ENCODE measurements at regions not wholly inside any gene's neighbourhood (a gene's known extent, or its start where the extent isn't known, plus 50 kb on each side); places are given as distances from the start of the nearest gene placed in this dataset.
"Not testable (repeated sequence)": the region's sequence is repeated elsewhere in the genome, so short reads cannot be mapped to it uniquely, and the experiment has no call there.

DNA sequence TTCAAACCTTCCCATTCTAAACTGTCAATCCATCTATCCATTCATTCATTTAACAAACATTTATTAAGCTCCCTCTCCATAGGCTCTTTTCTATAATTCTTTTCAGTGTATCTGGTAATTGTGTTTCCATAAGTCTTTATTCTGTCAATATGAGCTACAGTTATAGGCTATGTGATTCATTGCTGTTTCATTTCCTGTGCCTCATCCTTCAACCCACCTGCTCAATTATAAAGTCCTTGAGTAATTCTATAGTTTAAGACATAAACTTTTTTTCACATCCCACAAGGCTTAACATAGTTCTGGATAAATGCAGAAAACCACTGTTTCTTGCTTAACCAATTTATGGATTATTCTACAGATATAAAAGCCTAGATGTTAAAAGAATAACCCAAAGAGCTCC, 84.2 kb upstream of the PIK3C3 start:
- H3K36me3 ChIP-seq = no peaks in the 10 kb centered on the region
- H3K27me3 ChIP-seq = no peaks in the 10 kb centered on the region
- H3K9me3 ChIP-seq = no peaks in the 10 kb centered on the region
- intact Hi-C loops (cut with DNase I; ENCODE audit: low total_unique reads) = no loop called here
- TF ChIP-seq POLR2A (IDR thresholded peaks at IDR 0.05) (no peak), POLR2AphosphoS5 (IDR thresholded peaks at IDR 0.05) (no peak)
- TF ChIP-seq, protein P1, sequence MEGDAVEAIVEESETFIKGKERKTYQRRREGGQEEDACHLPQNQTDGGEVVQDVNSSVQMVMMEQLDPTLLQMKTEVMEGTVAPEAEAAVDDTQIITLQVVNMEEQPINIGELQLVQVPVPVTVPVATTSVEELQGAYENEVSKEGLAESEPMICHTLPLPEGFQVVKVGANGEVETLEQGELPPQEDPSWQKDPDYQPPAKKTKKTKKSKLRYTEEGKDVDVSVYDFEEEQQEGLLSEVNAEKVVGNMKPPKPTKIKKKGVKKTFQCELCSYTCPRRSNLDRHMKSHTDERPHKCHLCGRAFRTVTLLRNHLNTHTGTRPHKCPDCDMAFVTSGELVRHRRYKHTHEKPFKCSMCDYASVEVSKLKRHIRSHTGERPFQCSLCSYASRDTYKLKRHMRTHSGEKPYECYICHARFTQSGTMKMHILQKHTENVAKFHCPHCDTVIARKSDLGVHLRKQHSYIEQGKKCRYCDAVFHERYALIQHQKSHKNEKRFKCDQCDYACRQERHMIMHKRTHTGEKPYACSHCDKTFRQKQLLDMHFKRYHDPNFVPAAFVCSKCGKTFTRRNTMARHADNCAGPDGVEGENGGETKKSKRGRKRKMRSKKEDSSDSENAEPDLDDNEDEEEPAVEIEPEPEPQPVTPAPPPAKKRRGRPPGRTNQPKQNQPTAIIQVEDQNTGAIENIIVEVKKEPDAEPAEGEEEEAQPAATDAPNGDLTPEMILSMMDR (IDR thresholded peaks at IDR 0.05) = no peak
- no peak overlapping the region for H3K4me3 ChIP-seq
- no peaks in the 10 kb centered on the region for H3K4me1 ChIP-seq
- no peak overlapping the region for H3K27ac ChIP-seq
- DNase-seq (ENCODE audit: low spot score in 2 of 2) = no peak

DNA sequence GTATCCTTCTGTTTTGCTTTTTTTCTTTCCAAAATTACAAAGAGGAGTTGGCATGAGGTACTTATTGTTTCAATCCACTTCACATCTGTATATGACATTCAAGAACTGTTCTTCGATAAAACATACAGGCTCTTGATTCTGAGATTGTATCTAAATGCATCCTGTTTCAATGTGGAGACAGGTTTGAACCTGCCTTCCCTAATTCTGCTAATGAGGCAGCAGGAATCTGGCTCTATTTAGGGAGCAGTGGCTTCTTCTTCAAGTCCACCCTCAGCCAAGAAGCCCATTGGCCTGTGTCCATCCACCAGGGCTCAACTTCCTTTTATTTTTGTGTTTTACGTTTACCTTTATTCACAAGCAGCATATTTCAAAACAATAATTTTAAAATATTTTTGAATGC, 84.8 kb upstream of the PIK3C3 start:
- H3K27me3 ChIP-seq = no peaks in the 10 kb centered on the region
- no peak for DNase-seq (ENCODE audit: low spot score in 2 of 2)

DNA sequence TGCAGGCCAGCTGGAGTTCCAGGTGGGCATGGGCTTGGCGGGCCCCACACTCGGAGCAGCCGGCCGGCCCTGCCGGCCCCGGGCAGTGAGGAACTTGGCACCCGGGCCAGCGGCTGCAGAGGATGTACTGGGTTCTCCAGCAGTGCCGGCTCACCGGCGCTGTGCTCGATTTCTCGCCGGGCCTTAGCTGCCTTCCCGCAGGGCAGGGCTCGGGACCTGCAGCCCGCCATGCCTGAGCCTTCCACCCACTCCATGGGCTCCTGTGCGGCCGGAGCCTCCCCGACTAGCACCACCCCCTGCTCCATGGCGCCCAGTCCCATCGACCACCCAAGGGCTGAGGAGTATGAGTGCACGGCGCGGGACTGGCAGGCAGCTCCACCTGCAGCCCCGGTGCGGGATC, 89.2 kb upstream of the PIK3C3 start:
- H3K27me3 ChIP-seq; H3K4me3 ChIP-seq; H3K9me3 ChIP-seq; H3K36me3 ChIP-seq; H3K4me1 ChIP-seq; H3K27ac ChIP-seq; DNase-seq (ENCODE audit: low spot score in 2 of 2); intact Hi-C loops (cut with DNase I; ENCODE audit: low total_unique reads): not testable (repeated sequence)

More for the DNA sequence above, 84.8 kb upstream of the PIK3C3 start:
- no peak overlapping the region for H3K27ac ChIP-seq
- no peak overlapping the region for H3K4me3 ChIP-seq
- no peak for TF ChIP-seq POLR2A (IDR thresholded peaks at IDR 0.05)
- no peak for TF ChIP-seq POLR2AphosphoS5 (IDR thresholded peaks at IDR 0.05)
- TF ChIP-seq, protein P1 (IDR thresholded peaks at IDR 0.05) = no peak
- intact Hi-C loops (cut with DNase I; ENCODE audit: low total_unique reads) = no loop called here
- H3K4me1 ChIP-seq = no peaks in the 10 kb centered on the region
- no peaks in the 10 kb centered on the region for H3K36me3 ChIP-seq
- no peaks in the 10 kb centered on the region for H3K9me3 ChIP-seq

DNA sequence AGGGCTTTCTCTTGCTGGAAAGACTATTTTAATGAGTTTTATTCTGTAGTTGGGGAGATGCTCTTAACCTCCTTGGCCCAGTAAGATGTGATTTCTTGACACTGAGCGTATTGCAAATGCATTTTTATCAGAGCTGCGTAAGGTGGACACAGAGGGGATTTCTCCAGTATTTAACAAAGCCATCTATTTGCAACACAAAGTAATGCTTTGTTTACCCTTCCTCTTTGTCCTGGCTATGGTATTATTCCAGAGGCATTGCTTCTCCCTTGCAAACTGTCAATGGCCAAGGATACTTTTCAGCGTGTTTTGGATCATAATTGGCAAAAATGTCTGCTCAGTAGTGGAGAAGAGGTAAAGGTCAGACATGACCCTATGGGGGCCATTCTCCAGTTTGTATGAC, 90.8 kb upstream of the PIK3C3 start:
- Histone ChIP-seq H3K9me3 (no peaks in the 10 kb centered on the region), H3K4me1 (no peaks in the 10 kb centered on the region), H3K27ac (no peak overlapping the region), H3K27me3 (no peaks in the 10 kb centered on the region), H3K36me3 (no peaks in the 10 kb centered on the region), H3K4me3 (no peak overlapping the region)
- intact Hi-C loops (cut with DNase I; ENCODE audit: low total_unique reads) = no loop called here
- DNase-seq (ENCODE audit: low spot score in 2 of 2) = no peak
- TF ChIP-seq, protein P1 (IDR thresholded peaks at IDR 0.05) = no peak
- no peak for TF ChIP-seq POLR2AphosphoS5 (IDR thresholded peaks at IDR 0.05)
- TF ChIP-seq POLR2A (IDR thresholded peaks at IDR 0.05) = no peak

DNA sequence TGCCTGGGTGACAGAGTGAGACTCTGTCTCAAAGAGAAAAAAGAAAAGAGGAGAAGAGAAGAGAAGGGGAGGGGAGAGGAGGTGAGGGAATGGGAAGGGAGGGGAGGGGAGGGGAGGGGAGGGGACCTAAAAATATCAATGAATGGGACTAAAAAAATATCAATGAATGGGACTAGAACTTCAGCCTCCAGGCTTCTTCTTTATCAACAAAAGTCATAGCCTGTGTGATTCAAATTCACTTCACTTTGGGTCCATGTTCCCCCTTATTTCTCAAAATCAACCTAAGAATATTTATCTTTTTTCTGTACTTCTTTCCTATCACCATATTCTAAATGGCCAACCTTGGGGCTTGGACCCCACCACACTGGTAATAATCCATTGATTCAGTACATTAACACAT, 92.1 kb upstream of the PIK3C3 start:
- intact Hi-C loops (cut with DNase I; ENCODE audit: low total_unique reads) = no loop called here
- H3K4me3 ChIP-seq = no peak overlapping the region
- H3K9me3 ChIP-seq = no peaks in the 10 kb centered on the region
- no peaks in the 10 kb centered on the region for H3K4me1 ChIP-seq
- no peaks in the 10 kb centered on the region for H3K36me3 ChIP-seq
- H3K27ac ChIP-seq = no peak overlapping the region
- DNase-seq (ENCODE audit: low spot score in 2 of 2) = no peak
- no peaks in the 10 kb centered on the region for H3K27me3 ChIP-seq
- TF ChIP-seq POLR2AphosphoS5 (IDR thresholded peaks at IDR 0.05) (no peak), POLR2A (IDR thresholded peaks at IDR 0.05) (no peak)
- TF ChIP-seq, protein P1 (IDR thresholded peaks at IDR 0.05) = no peak

DNA sequence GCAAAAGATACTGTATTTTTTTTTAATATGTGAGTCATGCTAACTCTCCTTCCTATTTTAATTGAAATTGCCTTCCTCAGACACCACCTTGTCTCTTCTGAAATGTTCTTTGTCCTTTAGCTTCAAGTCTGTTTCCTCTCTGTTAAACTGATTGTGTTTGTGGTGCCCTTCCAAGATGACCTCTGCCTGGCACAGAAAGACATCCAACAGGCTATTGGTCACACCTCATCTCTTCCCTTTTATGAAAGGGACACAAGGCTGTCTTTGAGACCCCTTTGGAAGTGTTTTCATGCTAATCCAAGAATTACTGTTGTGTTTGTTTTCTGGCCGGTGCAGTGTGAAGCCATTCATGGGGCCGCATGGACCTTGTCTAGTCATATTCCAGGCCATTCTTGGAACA, 94.0 kb upstream of the PIK3C3 start:
- Histone ChIP-seq H3K27me3 (no peaks in the 10 kb centered on the region), H3K4me3 (no peak overlapping the region), H3K27ac (no peak overlapping the region), H3K4me1 (no peaks in the 10 kb centered on the region), H3K36me3 (no peaks in the 10 kb centered on the region), H3K9me3 (no peaks in the 10 kb centered on the region)
- no peak for DNase-seq (ENCODE audit: low spot score in 2 of 2)
- intact Hi-C loops (cut with DNase I; ENCODE audit: low total_unique reads) = no loop called here
- no peak for TF ChIP-seq POLR2AphosphoS5 (IDR thresholded peaks at IDR 0.05)
- TF ChIP-seq, protein P1 (IDR thresholded peaks at IDR 0.05) = no peak
- TF ChIP-seq POLR2A (IDR thresholded peaks at IDR 0.05) = no peak
